ENCODE measurements at regions not wholly inside any gene's neighbourhood (a gene's known extent, or its start where the extent isn't known, plus 50 kb on each side); places are given as distances from the start of the nearest gene placed in this dataset.
"Not testable (repeated sequence)": the region's sequence is repeated elsewhere in the genome, so short reads cannot be mapped to it uniquely, and the experiment has no call there.

GRCh38 chrX:69060631-69061408 is 104.4 kb downstream of the PJA1 start:
- no peak for DNase-seq

GRCh38 chrX:69055193-69055592 is 110.1 kb downstream of the PJA1 start:
- no peak for DNase-seq

- DNase-seq, result not testable (repeated sequence)
Observed at GRCh38 chrX:69054497-69054896, 110.8 kb downstream of the PJA1 start.

GRCh38 chrX:69051901-69052300 is 113.4 kb downstream of the PJA1 start:
- no peak for DNase-seq

GRCh38 chrX:69050051-69050765 is 115.0 kb downstream of the PJA1 start:
- no peak for DNase-seq

GRCh38 chrX:69046996-69047490 is 118.2 kb downstream of the PJA1 start:
- DNase-seq, result no peak

GRCh38 chrX:69045616-69046345 is 119.5 kb downstream of the PJA1 start:
- no peak for DNase-seq

GRCh38 chrX:69038816-69039215 is 126.4 kb downstream of the PJA1 start:
- DNase-seq, result no peak

GRCh38 chrX:69038188-69038587 is 127.1 kb downstream of the PJA1 start:
- DNase-seq, result no peak

GRCh38 chrX:69037786-69038185 is 127.5 kb downstream of the PJA1 start:
- DNase-seq, result no peak

GRCh38 chrX:69036674-69037573 is 128.3 kb downstream of the PJA1 start:
- no peak for DNase-seq

- no peak for DNase-seq
Observed at GRCh38 chrX:69034451-69034850, 130.8 kb downstream of the PJA1 start.

GRCh38 chrX:69033936-69034335 is 131.3 kb downstream of the PJA1 start:
- no peak for DNase-seq

- no peak for DNase-seq
Observed at GRCh38 chrX:69032601-69033000, 132.7 kb downstream of the PJA1 start.

- DNase-seq, result no peak
Observed at GRCh38 chrX:69031971-69032391, 133.3 kb downstream of the PJA1 start.

GRCh38 chrX:69031181-69031580 is 134.1 kb downstream of the PJA1 start:
- DNase-seq, result no peak

- no peak for DNase-seq
Observed at GRCh38 chrX:69029771-69030170, 135.5 kb downstream of the PJA1 start.

GRCh38 chrX:69028761-69029120 is 136.5 kb downstream of the PJA1 start:
- DNase-seq, result no peak

- no peak for DNase-seq
Observed at GRCh38 chrX:69028006-69028760, 137.1 kb downstream of the PJA1 start.

GRCh38 chrX:69027181-69028005 is 137.9 kb downstream of the PJA1 start:
- DNase-seq, result peak; percentile 62
